ENCODE measurements at regions not wholly inside any gene's neighbourhood (a gene's known extent, or its start where the extent isn't known, plus 50 kb on each side); places are given as distances from the start of the nearest gene placed in this dataset.

DNA sequence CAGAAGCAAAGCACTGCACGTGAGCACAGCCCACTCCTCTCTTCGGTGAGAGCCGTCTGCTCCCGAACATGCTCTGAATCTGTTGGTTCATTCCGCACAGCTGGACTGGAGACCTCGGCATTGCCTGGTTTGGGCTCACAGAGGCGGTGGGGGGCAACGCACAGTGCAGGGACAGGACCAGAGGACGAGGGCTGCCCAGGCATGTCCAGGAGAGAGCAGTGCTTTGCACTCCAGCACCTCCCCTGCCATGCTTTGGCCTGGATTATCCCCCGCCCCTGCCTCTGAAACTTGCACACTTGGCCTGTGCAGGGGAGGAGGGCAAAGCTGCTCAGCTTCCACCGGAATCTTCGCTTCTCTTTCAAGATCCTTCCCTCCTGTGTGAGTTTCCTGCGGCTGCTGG lies 536.5 kb downstream of the BRD1 start:
- no peaks in the 10 kb centered on the region for H3K36me3 ChIP-seq
- TF ChIP-seq, protein P1, sequence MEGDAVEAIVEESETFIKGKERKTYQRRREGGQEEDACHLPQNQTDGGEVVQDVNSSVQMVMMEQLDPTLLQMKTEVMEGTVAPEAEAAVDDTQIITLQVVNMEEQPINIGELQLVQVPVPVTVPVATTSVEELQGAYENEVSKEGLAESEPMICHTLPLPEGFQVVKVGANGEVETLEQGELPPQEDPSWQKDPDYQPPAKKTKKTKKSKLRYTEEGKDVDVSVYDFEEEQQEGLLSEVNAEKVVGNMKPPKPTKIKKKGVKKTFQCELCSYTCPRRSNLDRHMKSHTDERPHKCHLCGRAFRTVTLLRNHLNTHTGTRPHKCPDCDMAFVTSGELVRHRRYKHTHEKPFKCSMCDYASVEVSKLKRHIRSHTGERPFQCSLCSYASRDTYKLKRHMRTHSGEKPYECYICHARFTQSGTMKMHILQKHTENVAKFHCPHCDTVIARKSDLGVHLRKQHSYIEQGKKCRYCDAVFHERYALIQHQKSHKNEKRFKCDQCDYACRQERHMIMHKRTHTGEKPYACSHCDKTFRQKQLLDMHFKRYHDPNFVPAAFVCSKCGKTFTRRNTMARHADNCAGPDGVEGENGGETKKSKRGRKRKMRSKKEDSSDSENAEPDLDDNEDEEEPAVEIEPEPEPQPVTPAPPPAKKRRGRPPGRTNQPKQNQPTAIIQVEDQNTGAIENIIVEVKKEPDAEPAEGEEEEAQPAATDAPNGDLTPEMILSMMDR (IDR thresholded peaks at IDR 0.05): no peak
- DNase-seq (ENCODE audit: low spot score) (no peak), ATAC-seq (ENCODE audit: insufficient number of reproducible peaks, low FRiP score, low read depth) (no peak)
- no peaks in the 10 kb centered on the region for H3K4me1 ChIP-seq (ENCODE audit: control insufficient read depth in 1 of 2, low read depth in 2 of 2)
- no peaks in the 10 kb centered on the region for H3K27me3 ChIP-seq (replicated peaks; ENCODE audit: insufficient read depth)
- H3K27ac ChIP-seq: no peak overlapping the region
- no peak overlapping the region for H3K4me3 ChIP-seq
- H3K9me3 ChIP-seq: peaks cover 6% of the 10 kb centered on the region

DNA sequence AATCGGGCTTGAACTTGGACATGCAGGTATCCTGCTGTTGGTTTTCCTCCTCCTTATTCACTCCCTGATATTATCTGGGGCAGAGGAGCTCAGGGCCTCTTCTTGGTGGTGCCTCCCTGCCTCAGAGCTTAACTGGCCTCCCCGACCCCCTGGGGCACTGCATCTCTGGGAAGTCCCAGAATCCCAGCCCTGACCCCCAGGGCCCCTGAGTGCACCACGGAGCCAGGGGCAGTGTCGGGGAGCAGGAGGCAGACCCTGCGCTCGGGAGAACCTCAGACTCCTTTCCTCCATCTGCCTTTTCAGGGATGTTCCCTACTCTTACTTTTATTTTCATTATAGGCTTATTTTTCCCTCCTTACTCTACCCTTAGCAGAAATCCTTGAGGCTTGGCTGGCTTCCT lies 537.0 kb downstream of the BRD1 start:
- no peaks in the 10 kb centered on the region for H3K27me3 ChIP-seq (replicated peaks; ENCODE audit: insufficient read depth)
- ATAC-seq (ENCODE audit: insufficient number of reproducible peaks, low FRiP score, low read depth): no peak

DNA sequence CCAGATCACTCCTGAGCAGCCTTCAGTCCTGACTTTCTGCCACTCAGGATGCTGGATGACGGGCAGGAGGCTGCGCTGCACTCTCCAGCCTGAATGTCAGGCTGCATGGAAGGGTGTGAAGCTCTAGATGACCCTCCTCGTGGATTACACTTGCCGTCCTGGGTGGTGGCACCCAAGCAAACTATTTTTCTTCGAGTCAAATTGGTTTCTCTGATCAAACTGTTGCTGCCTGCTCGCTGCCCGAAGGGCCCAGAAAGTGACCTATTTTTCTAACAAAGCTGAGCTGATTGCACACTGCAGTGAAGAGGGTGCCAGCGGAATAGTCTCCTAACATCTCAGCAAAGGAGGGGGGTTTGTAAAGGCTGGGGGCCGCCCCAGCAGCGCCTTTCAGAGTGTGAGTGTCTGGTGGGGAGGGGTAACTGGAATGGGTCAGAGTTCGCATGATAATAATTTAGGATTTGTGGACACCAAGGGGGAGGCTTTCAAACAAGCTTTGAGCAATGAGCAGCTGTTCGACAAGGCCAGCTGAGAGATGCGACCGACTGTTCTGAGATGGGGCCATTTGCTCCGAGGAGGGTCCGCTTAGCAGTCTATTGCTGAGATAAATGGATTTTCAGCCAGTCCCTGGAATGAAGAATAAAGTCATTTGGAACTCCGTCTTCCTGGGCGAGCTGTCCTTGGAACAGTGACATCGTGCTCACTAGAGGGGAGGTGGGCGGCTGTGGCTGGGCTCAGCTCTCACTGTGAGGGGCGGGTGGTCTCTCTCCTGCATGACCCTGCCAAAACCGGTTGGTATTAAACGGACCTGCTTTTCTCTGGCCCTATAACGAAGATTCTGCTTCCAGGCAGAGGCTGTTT lies 537.6 kb downstream of the BRD1 start:
- no peak for DNase-seq (ENCODE audit: low spot score)
- H3K27me3 ChIP-seq (replicated peaks; ENCODE audit: insufficient read depth): no peaks in the 10 kb centered on the region

More for the DNA sequence above, 537.0 kb downstream of the BRD1 start:
- Histone ChIP-seq H3K36me3 (no peaks in the 10 kb centered on the region), H3K4me3 (no peak overlapping the region), H3K27ac (no peak overlapping the region), H3K9me3 (peaks cover 6% of the 10 kb centered on the region), H3K4me1 (ENCODE audit: control insufficient read depth in 1 of 2, low read depth in 2 of 2) (no peaks in the 10 kb centered on the region)
- TF ChIP-seq, protein P1 (IDR thresholded peaks at IDR 0.05): no peak
- DNase-seq (ENCODE audit: low spot score): no peak

DNA sequence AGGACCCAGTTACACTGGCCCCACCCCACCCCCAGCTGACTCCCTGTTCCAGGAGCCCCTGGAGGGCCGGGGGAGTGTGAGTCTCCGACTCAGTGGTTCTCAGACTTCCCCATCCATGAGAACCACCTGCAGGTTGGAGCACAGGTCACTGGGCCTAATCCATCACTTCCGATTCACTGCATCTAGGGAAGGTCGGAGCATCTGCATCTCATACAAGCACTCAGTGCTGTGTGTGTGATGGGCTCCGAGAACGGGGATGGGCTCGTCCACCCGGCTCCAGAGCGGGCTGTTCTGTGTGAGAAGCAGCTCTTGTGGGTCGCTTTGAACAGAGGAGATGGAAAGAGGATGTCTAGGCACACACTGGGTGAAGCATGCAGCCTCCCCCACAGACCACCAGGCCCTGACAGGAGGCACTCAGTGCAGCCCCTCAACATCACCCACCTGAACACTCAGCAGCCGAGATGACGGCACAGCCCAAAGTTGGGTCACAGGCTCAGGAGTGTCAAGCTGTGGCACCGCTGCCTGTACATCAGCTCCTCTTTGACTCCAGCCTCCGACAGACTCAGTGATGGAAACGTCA lies 541.4 kb downstream of the BRD1 start:
- H3K36me3 ChIP-seq: no peaks in the 10 kb centered on the region
- no peaks in the 10 kb centered on the region for H3K9me3 ChIP-seq
- H3K27ac ChIP-seq: no peak overlapping the region
- no peak overlapping the region for H3K4me3 ChIP-seq
- TF ChIP-seq, protein P1 (IDR thresholded peaks at IDR 0.05): no peak
- no peak for ATAC-seq (ENCODE audit: insufficient number of reproducible peaks, low FRiP score, low read depth)
- no peak for DNase-seq (ENCODE audit: low spot score)
- H3K4me1 ChIP-seq (ENCODE audit: control insufficient read depth in 1 of 2, low read depth in 2 of 2): no peaks in the 10 kb centered on the region
- H3K27me3 ChIP-seq (replicated peaks; ENCODE audit: insufficient read depth): no peaks in the 10 kb centered on the region

More for the DNA sequence above, 537.6 kb downstream of the BRD1 start:
- Histone ChIP-seq H3K9me3 (peaks cover 6% of the 10 kb centered on the region), H3K36me3 (no peaks in the 10 kb centered on the region), H3K4me1 (ENCODE audit: control insufficient read depth in 1 of 2, low read depth in 2 of 2) (no peaks in the 10 kb centered on the region), H3K4me3 (no peak overlapping the region), H3K27ac (no peak overlapping the region)
- ATAC-seq (ENCODE audit: insufficient number of reproducible peaks, low FRiP score, low read depth): no peak
- TF ChIP-seq, protein P1 (IDR thresholded peaks at IDR 0.05): no peak

DNA sequence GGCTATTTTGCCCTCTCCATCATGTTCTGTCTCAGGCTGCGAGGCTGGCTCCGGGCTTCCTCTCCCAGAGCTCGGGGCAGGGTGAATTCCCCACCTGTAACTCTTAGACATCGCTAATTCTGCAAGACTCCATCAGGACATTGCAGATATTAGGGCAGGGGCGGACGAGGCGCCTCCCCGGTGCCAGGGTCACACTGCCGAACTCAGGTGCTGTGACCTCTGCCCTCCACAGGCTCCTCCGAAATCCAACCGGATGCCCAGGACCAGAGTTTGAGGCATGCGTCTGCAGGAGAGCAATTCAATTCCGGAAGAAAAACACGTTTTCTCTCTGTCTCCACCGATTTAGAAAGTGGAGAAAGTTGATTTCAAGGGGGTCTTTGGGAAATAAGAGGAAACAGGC lies 542.7 kb downstream of the BRD1 start:
- no peak for ATAC-seq (ENCODE audit: insufficient number of reproducible peaks, low FRiP score, low read depth)
- TF ChIP-seq, protein P1 (IDR thresholded peaks at IDR 0.05): no peak
- Histone ChIP-seq H3K27ac (no peak overlapping the region), H3K9me3 (no peaks in the 10 kb centered on the region), H3K4me3 (no peak overlapping the region), H3K27me3 (replicated peaks; ENCODE audit: insufficient read depth) (no peaks in the 10 kb centered on the region), H3K36me3 (no peaks in the 10 kb centered on the region), H3K4me1 (ENCODE audit: control insufficient read depth in 1 of 2, low read depth in 2 of 2) (no peaks in the 10 kb centered on the region)
- DNase-seq (ENCODE audit: low spot score): no peak
